Globus pallidus (tissue), 1 donor: ENCODE measurements at regions not wholly inside any gene's neighbourhood (a gene's known extent, or its start where the extent isn't known, plus 50 kb on each side); places are given as distances from the start of the nearest gene placed in this dataset.

ENCODE experiments used
- DNase-seq: peaks from one replicate; pipeline ENCODE4 v3.0.0-alpha.2; 2015; ENCODE audit warnings: low spot score

DNA sequence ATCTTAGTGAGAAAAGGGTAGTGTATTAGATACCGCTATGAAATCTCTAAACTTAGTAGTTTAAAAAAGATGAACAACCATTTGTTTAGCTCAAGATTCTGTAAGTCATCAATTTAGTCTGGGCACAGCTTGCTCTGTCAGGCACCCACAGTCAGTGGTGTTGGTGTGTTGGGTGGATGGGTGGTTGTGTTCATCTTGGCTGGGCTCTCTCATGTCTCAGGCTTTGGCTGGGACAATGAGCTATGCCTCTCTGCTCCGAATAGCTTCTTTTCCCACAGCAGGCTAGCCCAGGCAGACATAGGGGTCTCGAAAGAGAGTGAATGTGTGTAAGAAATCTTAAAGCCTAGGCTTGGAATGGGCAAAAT lies 127.0 kb upstream of the GATB start:
- no peak for DNase-seq

DNA sequence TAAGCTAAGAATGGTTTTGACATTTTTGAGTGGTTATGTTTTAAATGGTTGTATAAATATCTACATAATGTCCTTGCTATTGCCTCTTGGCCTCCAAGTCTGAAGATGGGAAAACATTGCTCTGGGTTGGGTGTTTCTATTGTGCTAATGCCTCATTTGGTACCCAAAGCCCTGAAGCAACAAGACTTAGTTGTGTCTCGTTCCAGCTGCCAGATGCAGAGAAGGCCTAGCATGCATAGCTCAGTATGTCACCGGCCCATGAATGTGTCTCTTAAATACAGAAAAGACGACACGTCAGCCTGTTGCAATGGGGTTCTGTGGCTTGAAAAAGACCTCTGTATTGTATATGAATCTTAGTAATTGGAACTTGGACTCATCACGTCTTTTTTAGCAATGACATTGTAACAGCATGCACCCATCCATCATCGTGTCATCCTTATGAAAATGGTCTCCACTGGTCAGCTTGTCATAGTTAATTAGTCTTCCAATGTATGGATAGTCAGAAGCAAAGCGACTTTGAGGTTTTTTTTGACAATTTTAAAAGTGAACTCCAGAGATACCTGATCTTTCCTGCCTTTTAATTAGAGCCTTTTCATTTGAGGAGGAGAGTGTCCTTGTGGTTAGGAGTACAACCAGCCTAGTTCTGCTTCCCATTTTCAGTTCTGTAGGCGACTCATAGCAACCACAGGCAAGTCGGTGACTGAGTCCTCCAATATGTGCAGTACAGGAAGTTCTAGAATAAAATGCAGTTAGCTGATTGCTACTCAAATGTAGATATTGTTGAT lies 126.4 kb upstream of the GATB start:
- peak; percentile 20 for DNase-seq

DNA sequence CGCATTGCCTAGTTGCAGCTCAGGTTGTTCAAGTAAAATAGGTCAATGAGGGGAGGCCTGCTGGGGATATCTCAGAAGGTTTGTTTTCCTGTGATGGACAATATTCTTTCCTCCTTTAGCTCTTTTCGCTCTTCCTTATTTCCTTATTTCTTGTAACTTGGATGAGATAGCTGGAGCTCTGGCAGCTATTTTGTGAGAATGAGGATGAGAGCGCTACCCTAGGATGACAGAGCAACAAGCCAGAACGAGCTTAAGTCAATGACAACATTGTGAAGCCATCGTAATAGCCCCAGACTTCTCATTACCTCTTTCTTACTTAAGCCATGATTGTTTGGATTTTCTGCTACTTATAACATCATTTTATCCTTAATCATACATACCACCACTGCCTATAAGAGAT lies 124.3 kb upstream of the GATB start:
- no peak for DNase-seq

DNA sequence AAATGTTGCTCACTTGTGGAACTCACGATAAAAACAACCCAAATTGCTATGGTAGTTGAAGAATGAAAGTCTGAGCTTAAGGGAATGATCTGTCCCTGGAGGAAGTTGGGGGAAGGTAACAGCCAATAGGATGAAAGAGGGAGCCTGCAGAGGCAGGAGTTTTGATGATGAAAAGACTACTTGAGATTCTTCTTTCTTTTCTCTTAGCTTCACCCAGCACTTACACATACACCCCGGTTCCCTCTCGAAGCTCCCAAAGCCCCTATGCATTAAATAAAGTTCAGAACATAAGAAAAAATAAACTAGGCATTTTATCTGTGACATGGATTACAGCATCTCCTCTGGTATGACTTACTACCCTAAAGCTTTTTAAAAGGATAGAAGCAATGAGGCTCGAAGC lies 122.9 kb upstream of the GATB start:
- no peak for DNase-seq

DNA sequence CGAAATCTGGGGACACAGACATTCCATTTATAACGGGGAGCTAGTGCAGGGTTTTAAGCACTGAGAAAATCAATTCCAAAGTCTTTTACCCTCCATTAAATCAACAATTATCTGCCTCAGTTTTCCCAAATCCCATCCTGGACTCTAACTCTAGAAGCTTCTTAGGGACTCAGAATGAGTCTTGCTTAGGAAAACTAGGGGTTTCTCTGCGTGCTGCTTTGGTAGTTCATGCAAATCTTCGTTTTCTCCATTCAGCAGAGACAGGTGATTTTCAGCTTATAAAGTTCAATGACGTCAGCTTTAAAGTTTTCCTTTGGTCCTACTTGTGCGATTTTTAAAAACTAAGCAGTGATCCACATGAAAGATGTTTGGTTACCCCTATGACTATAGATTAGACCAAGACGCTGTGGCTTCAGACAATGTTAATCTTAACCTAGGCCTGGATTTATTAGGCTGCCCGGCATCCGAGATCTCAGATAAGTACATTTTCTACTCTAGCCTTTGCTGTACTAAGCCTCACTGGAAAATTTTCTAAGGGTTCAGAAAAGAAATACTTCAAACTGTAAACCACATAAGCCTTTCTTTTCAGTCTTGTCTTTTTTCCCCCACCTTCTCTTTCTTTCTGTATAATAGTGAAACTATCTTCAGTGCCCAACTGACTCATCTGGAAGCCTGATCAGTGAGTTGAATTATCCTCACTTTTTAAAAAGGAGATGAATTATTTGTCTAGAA lies 121.4 kb upstream of the GATB start:
- no peak for DNase-seq

DNA sequence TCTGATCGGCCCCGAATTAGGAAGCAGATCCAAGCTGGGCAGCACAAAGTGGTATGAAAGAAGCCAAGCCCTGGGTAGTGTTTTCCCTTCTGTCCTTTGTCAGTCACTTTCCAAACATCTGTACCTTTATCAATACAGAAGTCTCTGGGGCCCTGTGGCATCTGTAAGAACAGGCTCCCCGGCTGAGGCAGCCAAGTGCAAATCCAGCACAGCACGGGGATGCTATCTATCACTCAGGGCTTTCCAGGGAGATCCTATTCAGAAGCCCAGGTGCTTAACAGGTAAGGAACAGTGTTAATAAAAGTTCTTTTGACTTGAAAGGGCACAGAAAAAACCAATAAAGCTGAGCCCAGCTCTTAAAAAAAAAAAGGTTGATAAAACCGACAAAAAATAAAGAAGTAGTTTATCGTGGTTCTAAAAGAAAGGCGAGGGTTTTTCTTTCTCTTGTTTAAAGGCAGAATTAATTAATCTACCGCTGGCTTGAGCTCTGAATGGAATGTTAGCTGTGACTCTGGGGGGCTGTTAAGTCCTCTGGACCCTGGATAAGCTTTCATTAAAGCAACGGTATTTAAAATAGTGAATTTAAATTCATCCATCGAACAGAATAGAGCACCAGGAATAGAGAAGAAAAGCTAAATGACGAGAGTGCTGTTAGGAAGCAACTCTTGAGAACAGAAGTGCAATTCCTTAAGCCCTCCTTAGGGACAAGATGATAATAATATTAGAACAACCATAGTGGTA lies 119.1 kb upstream of the GATB start:
- DNase-seq = no peak

DNA sequence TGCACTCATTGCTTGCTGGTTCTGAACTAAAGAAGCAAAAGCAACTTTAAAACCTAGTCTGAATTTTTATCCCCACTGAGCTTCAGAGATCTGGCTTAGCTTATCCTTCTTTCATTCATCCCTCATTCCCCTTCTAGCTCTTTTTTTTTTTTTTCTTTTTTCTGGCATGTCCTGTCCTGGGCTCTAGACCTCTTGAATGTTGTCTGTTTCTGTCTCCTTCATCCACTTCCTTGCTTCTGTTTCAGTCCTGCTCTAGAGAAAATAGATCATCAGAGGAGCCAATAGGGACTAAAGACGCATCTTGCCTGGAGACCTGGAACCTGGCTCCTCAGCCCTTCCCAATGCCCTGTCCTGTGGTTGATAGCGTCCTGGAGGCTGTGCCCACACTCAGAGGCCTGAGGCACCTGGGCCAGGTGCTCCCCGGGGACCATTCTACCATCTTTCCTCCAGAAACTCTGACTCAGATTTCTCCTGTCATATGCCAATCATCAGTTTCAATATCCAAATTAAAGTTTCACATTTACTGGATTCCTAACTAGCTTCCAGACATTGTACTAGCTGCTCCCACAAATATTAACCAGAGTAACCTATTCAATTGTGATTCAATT lies 115.7 kb upstream of the GATB start:
- no peak for DNase-seq

DNA sequence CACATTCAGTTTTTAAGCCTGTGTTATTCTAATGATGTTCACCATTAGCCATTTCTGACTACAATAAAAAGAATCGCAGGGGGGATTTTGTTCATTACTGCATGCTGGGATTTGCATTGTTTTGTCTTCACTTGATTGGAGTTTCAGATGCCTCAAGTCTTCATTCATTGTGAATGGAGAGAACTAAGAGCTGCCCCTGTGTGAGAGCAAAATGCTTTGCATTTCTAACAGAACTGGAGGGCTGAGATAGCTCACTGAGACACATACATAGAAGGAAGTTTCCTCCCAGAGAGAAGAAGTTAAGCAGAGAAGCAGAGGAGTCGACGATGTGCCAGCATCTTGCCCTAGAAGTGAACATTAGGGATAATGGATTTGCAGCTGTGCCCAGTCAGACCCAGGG lies 113.5 kb upstream of the GATB start:
- no peak for DNase-seq

DNA sequence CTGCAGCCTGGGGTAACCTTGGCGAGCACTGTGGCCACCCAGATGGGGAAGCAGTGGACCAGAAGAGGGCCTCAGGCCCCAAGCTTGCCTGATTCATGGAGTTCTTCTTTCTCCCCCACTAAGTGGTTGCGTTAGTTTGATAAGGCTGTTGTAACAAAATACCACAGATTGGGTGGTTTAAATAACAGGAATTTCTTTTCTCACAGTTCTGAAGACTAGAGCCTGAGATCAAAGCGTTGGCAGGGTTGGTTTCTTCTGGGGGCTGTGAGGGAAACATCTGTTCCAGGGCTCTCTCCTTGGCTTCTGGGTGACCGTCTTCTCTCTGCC lies 105.7 kb upstream of the GATB start:
- DNase-seq = peak; percentile 11

DNA sequence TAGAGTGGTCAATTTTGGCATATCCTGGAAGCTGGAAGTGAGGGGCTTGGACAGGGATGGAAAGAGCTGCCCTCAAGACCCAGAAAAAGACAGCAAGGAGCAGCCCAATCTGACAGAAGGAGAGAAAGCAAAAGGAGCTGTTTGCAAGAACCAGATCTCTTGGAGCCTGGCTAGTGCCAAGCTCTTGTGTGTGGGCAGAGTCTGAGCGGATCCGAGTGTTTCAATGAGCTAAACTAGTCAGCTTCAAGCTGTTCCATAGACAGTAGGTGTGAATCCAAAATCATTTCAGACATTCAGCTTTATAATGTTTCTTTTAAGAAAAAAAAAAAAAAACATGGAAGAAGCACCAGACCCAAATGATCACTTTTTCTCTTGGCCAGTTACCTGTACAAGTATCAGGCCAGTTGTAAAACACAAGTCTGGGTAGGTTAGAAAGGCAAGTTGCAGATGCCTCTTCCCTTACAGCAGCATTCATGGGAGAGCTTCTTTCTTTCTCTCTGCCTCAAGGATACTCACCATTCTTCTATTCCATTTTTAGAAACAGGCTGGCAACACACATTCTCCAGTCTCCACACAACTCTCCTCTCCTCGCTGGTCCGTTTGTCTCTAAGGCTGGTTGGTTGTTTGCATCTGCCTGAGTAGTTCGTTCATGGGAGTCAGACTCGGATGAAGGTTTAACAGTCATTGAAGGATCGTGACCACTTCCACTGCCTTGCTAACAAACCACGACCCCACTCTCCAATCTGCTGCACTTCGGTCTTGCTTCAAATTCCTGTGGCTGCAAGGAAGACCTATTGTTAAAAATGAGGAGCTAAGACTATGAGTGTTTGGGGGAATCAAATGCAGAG lies 105.2 kb upstream of the GATB start:
- no peak for DNase-seq

DNA sequence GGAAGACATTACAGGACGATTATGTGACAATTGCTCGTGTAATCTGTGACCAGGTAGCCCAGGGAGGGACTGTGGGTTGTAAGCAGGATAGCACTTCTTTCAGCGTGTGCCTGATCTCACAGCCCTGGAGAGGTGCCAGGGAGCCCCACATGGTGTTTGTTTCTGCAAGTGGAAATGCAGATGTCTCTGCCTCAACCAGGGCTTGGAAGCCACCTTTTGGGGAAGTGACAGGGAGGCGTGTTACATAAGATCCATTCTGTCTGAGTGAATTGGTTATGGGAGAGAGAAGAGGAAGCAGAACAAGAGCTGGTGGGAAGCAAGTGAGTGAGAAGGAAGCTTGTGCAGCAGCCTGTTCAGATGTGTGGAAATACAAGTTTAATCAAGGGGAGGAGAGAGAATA lies 104.5 kb upstream of the GATB start:
- DNase-seq = peak; percentile 73

DNA sequence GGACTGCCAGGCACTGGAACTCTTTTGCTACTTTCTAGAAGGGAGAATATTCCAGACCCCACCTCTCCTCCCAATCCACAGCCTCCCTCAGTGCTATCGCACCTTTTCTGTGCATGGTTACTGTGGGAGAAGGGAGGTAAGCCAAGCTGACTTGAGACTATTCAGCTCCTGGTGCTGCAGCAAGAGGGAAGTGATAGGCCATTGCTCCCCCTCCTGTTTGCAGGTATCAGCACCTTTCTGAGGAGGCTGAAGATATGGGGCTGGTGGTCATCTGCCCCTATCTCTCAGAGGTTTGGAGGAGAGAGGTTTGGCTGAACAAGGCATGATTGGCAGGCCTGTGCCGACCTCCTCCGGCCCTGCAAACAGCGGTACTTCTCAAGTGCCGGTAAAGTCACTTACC lies 103.3 kb upstream of the GATB start:
- no peak for DNase-seq

DNA sequence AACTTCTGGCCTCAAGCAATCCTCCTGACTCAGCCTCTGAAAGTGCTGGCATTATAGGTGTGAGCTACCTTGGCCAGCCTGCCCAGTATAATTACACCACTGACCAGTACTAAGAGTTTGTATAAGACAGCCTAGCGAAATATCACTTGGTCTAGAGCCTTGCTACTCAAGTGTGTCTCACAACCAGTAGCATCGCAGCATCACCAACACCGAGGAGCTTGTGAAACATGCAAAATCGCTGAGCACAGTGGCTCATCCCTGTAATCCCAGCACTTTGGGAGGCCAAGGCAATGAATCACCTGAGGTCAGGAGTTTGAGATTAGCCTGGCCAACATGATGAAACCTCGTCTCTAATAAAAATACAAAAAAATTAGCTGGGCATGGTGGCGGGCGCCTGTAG lies 102.0 kb upstream of the GATB start:
- DNase-seq = no peak

DNA sequence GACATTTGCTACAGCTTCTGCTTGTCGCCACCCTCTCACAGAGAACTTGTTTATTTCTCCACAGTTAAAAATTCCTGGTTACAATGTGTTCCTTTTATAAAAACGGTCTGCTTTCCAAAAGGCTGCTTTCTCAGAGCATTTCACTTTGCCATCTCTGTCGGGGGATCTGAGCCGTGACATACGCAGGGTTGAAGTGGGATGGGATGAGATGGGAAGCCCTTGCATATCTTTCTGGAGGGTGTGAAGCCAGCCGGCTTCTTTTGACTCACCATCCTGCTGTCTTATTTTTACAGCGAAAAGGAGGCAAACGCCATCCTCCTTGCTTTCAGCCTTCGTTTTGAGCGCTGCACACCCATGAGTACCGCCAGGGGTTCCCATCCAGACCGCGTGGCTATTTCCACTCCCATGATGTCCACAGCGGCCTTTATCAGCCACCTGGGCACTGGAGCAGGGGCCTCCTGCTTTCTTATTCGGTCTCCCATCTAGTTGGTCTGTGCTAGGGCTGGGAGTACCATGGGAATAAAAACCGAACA lies 99.8 kb upstream of the GATB start:
- DNase-seq = no peak

DNA sequence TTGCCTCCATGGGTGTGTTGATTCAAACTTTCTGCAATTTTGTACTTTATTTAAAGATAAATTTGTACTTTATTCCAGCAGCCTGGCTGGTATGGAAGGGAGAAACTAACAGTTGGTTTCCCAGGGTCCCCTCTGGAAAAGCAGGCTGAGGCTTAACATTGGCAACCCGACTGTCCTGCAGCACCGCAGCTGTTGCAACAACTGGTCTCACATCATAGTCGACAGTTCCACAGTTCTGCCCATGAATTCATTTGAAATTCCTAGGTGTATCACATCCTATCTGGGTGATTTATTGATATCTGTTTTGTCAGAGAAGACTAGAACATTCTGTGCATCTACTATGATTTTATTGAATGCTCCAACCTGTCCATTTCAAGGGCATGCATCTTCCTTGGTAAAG lies 98.8 kb upstream of the GATB start:
- DNase-seq = no peak

DNA sequence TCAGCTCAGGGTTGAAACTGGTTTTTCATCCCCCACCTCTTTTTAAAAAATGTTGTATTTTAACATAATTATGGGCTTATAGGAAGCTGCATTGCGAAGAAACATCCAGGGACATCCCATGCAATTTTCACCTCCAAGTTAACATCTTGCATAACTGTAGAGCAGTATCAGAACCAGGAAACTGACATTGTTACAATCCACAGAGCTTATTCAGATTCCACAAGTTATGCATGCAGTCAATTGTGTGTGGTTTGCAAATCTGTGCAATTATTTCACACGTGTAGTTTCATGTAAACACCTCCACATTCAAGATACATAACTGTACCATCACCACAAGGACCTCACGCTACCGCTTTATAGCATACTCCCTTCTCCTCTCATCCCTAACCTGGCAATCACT lies 97.5 kb upstream of the GATB start:
- DNase-seq = no peak

DNA sequence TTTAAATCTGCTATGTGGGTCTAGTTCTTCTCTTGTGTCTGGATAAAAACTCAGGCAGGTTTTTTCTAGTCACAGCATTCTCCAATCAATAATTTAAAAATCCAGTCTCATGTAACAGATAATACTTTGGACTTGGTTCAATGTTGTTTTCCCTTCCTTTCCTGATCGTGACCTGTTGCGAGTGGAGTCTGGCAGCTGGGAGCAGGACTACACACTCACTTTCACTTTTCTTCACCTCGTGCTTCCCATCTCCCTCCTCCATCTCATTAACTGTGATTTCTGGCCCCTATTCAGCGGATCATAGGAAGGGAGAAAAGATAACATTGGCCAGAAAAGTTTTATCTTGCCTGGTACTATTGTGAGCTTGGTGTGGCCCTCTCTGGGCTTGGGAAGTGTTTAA lies 96.6 kb upstream of the GATB start:
- DNase-seq = no peak

DNA sequence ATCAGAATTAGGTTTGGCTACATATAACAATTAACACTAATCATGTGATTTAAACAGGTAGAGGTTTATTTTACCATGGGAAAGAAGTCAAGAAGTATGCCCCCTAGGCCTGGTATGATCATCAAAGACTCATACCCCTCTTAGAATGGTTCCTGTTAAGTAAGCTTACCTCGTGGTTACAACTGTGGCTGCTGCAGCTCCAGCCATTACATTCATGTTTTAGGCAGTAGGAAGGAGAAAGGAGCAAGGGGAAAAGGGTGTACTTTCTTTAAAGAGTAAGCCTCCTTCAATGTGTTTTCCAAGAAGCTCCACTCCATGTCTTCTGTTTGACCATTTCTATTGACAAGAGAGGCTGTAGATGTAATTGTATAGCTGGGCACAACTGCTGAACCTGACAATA lies 94.9 kb upstream of the GATB start:
- DNase-seq = no peak

DNA sequence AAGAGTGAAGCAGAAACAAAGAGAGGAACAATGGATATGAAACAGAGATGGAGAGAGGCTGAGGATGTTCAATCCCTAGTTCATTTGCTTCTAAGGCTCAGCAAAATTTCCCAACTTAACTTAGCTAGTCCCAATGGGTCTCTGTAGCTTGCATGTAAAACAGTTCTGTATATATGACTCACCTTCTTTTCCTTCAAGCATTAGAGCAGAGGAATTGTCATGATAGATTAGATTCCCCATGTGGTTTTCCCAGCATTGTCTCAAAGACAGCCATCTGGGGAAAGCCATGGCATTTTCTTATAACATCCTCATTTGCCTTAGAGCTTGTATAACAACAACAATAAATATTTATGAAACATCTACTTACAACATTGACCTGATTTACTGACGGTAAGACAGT lies 93.9 kb upstream of the GATB start:
- no peak for DNase-seq

DNA sequence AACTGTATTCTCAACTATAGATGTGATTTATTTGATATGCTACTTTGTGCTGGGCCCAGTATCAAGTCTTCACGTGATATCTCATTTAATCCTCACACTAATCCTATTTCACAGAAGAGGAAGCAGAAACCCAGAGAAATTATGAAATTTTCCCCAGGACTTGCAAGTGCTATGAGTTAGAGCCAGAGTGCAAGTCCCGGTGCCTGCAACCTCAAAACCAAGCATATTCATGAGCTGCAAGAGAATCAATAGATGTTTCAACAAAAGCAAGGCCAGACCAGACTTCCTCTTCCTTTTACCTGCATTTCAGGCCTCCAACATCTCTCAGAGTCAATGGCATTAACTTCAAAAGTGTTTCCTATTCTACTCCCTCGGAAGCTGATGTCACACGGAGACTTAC lies 92.2 kb upstream of the GATB start:
- no peak for DNase-seq

DNA sequence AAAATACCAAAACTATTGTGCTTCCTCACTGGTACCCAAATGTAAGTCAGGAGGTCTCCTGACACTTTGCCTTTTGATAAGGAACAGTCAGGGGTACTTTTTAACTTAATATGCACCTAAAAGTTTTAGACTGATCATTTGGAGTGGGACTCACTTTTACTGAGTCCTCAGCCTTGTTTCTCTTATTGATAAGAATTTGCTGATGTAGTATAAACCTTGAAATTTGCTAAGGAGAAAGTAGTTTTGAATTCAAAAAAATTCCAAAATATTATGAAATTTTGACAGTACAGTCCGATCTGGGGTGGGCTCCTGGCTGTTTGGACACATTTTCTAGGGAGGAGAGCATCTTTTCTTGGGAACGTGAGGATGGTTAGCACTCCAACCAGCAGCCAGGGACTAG lies 91.4 kb upstream of the GATB start:
- no peak for DNase-seq

DNA sequence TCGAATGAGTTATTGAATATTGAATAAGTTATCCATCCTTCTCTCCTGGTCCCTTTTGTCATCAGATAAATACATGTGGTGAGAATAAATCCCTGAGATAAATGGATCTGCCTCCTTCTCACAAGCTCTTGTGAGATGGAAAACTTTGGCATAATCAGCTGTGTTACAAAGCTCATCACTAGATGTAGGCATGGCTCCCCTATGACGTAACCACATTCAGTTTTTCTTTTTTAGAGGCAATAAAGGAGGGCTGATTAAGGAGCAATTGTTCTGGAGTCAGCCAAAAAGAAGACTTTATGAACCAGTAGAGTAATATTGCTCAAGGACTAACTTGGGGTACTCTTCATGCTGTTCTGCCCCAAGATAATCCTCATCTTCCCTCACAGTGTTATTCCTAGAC lies 90.5 kb upstream of the GATB start:
- no peak for DNase-seq
